ENCODE measurements at regions not wholly inside any gene's neighbourhood (a gene's known extent, or its start where the extent isn't known, plus 50 kb on each side); places are given as distances from the start of the nearest gene placed in this dataset.

- TF ChIP-seq EZH2 (IDR thresholded peaks at IDR 0.05) (no peak), FOXP2 (optimal IDR thresholded peaks at IDR 0.05; ENCODE audit: control extremely low read depth, extremely low read length, insufficient read depth) (no peak), POLR2AphosphoS5 (IDR thresholded peaks at IDR 0.05; ENCODE audit: borderline replicate concordance, low read depth, low read length) (no peak)
- Histone ChIP-seq H3K36me3 (ENCODE audit: insufficient read depth, low read length) (no peaks in the 10 kb centered on the region), H3K4me3 (no peak overlapping the region), H3K9me3 (ENCODE audit: low read depth, low read length) (no peaks in the 10 kb centered on the region), H3K27ac (no peak overlapping the region), H3K9ac (ENCODE audit: insufficient read length) (no peak overlapping the region)
- no peak for DNase-seq (ENCODE audit: low read depth, low spot score)
Measured at GRCh38 chr20:19880256-19881079, 122.4 kb downstream of the RIN2 start.

DNA sequence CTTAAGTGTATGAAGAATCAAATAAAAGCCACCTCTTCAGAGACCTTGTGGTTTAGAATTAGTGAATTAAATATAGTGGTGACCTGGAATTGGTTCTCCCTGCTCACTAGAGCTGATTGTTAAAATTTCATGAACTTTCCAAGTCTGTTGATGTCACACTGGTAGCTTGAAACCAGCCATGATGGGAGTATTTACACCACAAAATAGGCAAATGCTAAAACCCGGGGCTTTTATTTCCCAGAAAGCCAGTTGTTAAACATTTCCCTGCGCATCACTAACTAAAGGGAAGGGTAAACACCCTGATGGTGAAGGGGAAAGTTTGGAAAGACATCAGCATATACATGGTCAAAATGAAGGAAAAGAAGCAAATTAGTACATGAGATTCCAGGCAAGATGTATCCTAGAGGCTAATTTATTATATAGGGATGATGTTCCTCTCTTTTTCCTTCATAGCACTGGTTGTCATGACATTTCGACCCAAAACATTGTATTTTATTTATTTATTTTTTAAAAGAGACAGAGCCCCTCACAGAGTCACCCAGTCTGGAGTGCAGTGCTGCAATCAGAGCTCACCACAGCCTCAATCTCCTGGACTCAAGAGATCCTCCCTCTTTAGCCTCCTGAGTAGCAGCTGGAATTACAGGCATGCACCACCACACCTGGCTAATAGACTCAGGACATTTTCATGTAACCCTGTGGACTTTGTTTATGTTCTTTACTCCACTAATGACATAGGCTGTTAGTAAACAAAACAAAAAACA, 123.2 kb downstream of the RIN2 start:
- Histone ChIP-seq H3K9me3 (ENCODE audit: low read depth, low read length) (no peaks in the 10 kb centered on the region), H3K9ac (ENCODE audit: insufficient read length) (no peak overlapping the region), H3K4me3 (no peak overlapping the region), H3K27ac (no peak overlapping the region), H3K36me3 (ENCODE audit: insufficient read depth, low read length) (no peaks in the 10 kb centered on the region)
- no peak for DNase-seq (ENCODE audit: low read depth, low spot score)
- TF ChIP-seq POLR2AphosphoS5 (IDR thresholded peaks at IDR 0.05; ENCODE audit: borderline replicate concordance, low read depth, low read length) (no peak), EZH2 (IDR thresholded peaks at IDR 0.05) (no peak), FOXP2 (optimal IDR thresholded peaks at IDR 0.05; ENCODE audit: control extremely low read depth, extremely low read length, insufficient read depth) (no peak)

DNA sequence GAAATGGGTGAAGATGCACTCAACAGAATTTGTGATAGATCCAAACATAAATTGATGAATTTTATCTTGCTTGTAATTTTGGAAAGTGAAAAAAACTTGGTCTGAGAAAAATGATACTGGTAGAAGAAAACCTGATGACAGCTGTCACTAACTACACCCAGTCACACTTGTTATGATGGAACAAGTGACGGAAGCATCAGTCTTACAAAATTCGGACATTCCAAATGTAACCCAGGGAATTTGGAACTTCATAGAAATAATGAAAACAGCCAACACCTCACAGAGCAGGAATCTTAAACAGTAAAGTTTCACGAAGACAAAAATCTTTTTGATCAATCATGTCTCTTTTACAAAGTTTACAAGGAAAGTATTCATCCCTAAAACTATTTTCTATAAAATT, 123.9 kb downstream of the RIN2 start:
- H3K9me3 ChIP-seq (ENCODE audit: low read depth, low read length): no peaks in the 10 kb centered on the region
- H3K4me3 ChIP-seq: no peak overlapping the region
- TF ChIP-seq POLR2AphosphoS5 (IDR thresholded peaks at IDR 0.05; ENCODE audit: borderline replicate concordance, low read depth, low read length) (no peak), EZH2 (IDR thresholded peaks at IDR 0.05) (no peak), FOXP2 (optimal IDR thresholded peaks at IDR 0.05; ENCODE audit: control extremely low read depth, extremely low read length, insufficient read depth) (no peak)
- H3K36me3 ChIP-seq (ENCODE audit: insufficient read depth, low read length): no peaks in the 10 kb centered on the region
- no peak overlapping the region for H3K27ac ChIP-seq
- no peak overlapping the region for H3K9ac ChIP-seq (ENCODE audit: insufficient read length)
- DNase-seq (ENCODE audit: low read depth, low spot score): no peak

- Histone ChIP-seq H3K27ac (no peak overlapping the region), H3K36me3 (ENCODE audit: insufficient read depth, low read length) (no peaks in the 10 kb centered on the region), H3K9ac (ENCODE audit: insufficient read length) (no peak overlapping the region), H3K9me3 (ENCODE audit: low read depth, low read length) (no peaks in the 10 kb centered on the region), H3K4me3 (no peak overlapping the region)
- TF ChIP-seq EZH2 (IDR thresholded peaks at IDR 0.05) (no peak), FOXP2 (optimal IDR thresholded peaks at IDR 0.05; ENCODE audit: control extremely low read depth, extremely low read length, insufficient read depth) (no peak), POLR2AphosphoS5 (IDR thresholded peaks at IDR 0.05; ENCODE audit: borderline replicate concordance, low read depth, low read length) (no peak)
- DNase-seq (ENCODE audit: low read depth, low spot score): no peak
Measured at GRCh38 chr20:19882446-19882845, 124.4 kb downstream of the RIN2 start.

- no peak for DNase-seq (ENCODE audit: low read depth, low spot score)
- H3K36me3 ChIP-seq (ENCODE audit: insufficient read depth, low read length): no peaks in the 10 kb centered on the region
- H3K9ac ChIP-seq (ENCODE audit: insufficient read length): no peak overlapping the region
- TF ChIP-seq EZH2 (IDR thresholded peaks at IDR 0.05) (no peak), FOXP2 (optimal IDR thresholded peaks at IDR 0.05; ENCODE audit: control extremely low read depth, extremely low read length, insufficient read depth) (no peak), POLR2AphosphoS5 (IDR thresholded peaks at IDR 0.05; ENCODE audit: borderline replicate concordance, low read depth, low read length) (no peak)
- no peaks in the 10 kb centered on the region for H3K9me3 ChIP-seq (ENCODE audit: low read depth, low read length)
- no peak overlapping the region for H3K27ac ChIP-seq
- H3K4me3 ChIP-seq: no peak overlapping the region
Measured at GRCh38 chr20:19883501-19883900, 125.4 kb downstream of the RIN2 start.

DNA sequence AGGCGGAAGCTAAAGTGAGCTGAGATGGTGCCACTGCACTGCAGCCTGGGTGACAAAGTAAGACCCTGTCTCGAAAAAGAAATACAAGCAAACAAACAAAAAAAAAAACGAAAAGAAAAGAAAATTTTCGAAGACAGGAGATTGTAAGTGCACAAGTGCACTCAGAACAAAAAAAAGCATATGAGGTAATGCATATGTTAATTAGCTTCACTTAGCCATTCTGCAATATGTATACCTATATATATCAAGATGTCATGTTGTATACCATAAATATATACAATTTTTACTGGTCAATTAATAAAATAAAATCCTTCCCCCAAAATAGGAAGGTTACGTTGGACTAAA, 127.5 kb downstream of the RIN2 start:
- no peak for DNase-seq (ENCODE audit: low read depth, low spot score)
- TF ChIP-seq POLR2AphosphoS5 (IDR thresholded peaks at IDR 0.05; ENCODE audit: borderline replicate concordance, low read depth, low read length) (no peak), FOXP2 (optimal IDR thresholded peaks at IDR 0.05; ENCODE audit: control extremely low read depth, extremely low read length, insufficient read depth) (no peak), EZH2 (IDR thresholded peaks at IDR 0.05) (no peak)
- Histone ChIP-seq H3K9me3 (ENCODE audit: low read depth, low read length) (no peaks in the 10 kb centered on the region), H3K9ac (ENCODE audit: insufficient read length) (no peak overlapping the region), H3K36me3 (ENCODE audit: insufficient read depth, low read length) (no peaks in the 10 kb centered on the region), H3K27ac (no peak overlapping the region), H3K4me3 (no peak overlapping the region)

DNA sequence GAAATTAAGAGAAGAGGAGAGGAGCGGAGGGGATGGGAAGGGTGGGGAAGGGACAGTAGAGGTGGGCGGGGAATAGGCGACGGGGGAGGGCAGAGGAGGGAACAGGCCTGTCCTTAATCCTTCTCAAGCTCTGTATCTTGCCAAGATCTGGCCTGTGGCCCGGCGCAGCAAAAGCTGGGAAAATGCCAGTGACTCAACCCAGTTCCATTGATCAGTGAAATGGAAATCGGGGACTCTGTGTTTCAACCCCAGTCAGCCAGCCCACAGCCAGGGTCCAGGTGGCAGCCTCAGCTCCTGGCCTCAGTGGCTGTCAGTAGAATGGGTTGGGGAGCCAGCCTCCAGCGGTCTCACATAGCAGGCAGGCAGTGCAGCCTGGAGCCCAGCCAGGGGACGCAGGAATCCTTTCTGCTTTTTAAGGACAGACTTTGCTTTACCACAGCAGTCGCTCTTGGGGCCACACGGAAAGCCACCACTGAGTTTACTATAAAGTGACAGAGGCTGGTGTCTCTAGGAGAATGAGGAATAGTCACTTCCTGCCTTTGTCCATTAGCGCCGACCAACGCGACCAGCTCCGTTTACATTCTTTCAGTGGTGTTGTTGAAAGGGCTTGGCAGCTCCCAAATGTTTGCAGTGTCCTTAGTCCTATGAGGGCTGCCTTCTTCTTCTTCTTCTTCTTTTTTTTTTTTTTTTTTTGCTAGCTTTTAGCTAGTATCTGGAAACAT, 128.0 kb downstream of the RIN2 start:
- TF ChIP-seq FOXP2 (optimal IDR thresholded peaks at IDR 0.05; ENCODE audit: control extremely low read depth, extremely low read length, insufficient read depth) (no peak), POLR2AphosphoS5 (IDR thresholded peaks at IDR 0.05; ENCODE audit: borderline replicate concordance, low read depth, low read length) (no peak)
- DNase-seq (ENCODE audit: low read depth, low spot score): no peak
- H3K9ac ChIP-seq (ENCODE audit: insufficient read length): no peak overlapping the region
- no peaks in the 10 kb centered on the region for H3K36me3 ChIP-seq (ENCODE audit: insufficient read depth, low read length)
- no peak overlapping the region for H3K27ac ChIP-seq
- H3K4me3 ChIP-seq: no peak overlapping the region
- no peaks in the 10 kb centered on the region for H3K9me3 ChIP-seq (ENCODE audit: low read depth, low read length)

DNA sequence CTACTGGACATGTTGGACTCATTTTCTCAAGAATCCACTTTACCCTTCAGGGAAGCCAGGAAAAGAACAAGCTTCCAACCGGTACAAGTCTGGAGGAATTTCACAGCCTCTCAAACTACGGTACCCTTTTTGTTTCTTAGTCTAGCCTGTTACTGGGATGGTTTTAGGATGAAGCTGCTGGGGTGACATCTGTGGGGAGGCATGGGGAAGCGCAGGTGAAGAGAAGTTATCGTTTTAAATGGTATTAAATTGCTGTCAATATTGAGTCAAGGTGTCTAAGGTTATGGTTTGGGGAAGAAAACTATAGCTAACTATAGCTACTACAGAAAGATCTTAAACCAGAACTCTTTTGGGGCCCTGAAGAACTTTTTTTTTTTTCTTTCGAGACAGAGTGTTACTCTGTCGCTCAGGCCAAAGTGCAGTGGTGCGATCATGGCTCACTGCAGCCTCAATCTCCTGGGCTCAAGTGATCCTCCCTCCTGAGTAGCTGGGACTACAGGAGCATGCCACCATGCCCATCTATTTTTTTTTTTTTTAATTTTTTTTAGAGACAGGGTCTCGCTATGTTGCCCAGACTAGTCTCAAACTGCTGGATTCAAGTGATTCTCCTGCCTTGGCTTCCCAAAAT, 128.7 kb downstream of the RIN2 start:
- Histone ChIP-seq H3K36me3 (ENCODE audit: insufficient read depth, low read length) (no peaks in the 10 kb centered on the region), H3K4me3 (no peak overlapping the region), H3K9ac (ENCODE audit: insufficient read length) (no peak overlapping the region), H3K9me3 (ENCODE audit: low read depth, low read length) (no peaks in the 10 kb centered on the region), H3K27ac (no peak overlapping the region)
- DNase-seq (ENCODE audit: low read depth, low spot score): no peak
- TF ChIP-seq POLR2AphosphoS5 (IDR thresholded peaks at IDR 0.05; ENCODE audit: borderline replicate concordance, low read depth, low read length): no peak
- no peak for TF ChIP-seq EZH2 (IDR thresholded peaks at IDR 0.05)
- no peak for TF ChIP-seq FOXP2 (optimal IDR thresholded peaks at IDR 0.05; ENCODE audit: control extremely low read depth, extremely low read length, insufficient read depth)
